T follicular helper cell (primary cell): ENCODE measurements at regions not wholly inside any gene's neighbourhood (a gene's known extent, or its start where the extent isn't known, plus 50 kb on each side); places are given as distances from the start of the nearest gene placed in this dataset.
"Not testable (repeated sequence)": the region's sequence is repeated elsewhere in the genome, so short reads cannot be mapped to it uniquely, and the experiment has no call there.

Experiments used
- DNase-seq: peaks from one replicate; pipeline ENCODE4 v3.0.0-alpha.2; 2020; ENCODE audit warnings: low read depth

- no peak for DNase-seq
Observed at GRCh38 chr9:115804206-115804605, 349.4 kb upstream of the PAPPA start.

DNA sequence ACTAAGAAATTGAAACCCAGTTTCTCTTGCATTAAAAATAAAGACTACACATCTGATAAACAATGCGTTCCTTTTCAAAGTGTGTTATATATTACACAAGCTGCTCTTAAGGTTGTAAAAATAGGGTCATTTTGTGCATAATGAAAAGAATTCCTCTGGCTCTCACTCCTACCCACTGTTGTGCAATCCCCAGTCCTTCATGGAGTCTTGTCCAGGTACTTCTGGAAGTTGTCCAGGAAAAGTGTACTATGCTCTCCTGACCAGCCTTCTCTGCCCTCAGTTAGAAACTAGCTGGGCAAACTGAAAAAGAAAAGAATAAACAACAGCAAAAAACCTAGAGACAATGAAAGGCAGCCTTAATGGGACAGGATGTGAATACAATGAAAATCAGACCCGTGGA is 345.5 kb upstream of the PAPPA start:
- DNase-seq: no peak

- no peak for DNase-seq
Observed at GRCh38 chr9:115808695-115809094, 344.9 kb upstream of the PAPPA start.

GRCh38 chr9:115810166-115810565 is 343.4 kb upstream of the PAPPA start:
- DNase-seq: no peak

DNA sequence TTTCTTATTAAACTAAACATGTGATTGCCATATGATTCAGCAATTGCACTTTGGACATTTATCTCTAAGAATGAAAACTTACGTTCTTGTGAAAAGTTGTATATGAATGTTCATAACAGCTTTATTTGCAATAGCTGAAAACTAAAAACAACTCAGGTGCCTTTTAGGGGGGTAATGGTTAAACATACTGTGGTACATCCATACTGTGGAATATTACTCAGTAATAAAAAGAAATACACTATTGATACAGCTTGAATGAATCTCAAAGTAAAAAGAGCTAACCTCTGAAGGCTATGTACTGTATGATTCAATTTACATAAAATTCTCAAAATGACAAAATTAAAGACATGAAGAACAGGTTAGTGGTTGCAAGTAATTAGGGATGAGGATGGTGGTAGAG is 339.5 kb upstream of the PAPPA start:
- no peak for DNase-seq

GRCh38 chr9:115815786-115816185 is 337.8 kb upstream of the PAPPA start:
- DNase-seq: no peak

GRCh38 chr9:115818651-115819050 is 334.9 kb upstream of the PAPPA start:
- DNase-seq: not testable (repeated sequence)

GRCh38 chr9:115832031-115832430 is 321.6 kb upstream of the PAPPA start:
- no peak for DNase-seq

DNA sequence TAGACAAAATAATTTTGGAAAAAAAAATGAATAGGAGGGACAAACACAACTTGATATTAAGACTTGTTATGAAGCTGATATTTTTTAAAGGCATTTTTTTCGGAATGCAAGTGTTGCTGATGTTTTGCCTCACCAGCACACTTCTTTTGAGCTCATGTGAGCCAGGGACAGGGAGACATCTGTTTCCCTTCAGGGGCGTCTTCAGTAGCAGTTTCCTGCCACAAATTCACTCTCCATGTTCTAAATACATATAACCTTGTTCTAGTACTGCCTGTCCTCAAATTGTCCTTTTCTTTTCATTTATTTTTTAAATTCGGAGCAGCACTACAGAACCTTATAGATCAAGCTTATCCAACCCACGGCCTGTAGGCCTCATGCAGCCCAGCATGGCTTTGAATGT is 316.0 kb upstream of the PAPPA start:
- DNase-seq: no peak

- no peak for DNase-seq
Observed at GRCh38 chr9:115838417-115838816, 315.2 kb upstream of the PAPPA start.

DNA sequence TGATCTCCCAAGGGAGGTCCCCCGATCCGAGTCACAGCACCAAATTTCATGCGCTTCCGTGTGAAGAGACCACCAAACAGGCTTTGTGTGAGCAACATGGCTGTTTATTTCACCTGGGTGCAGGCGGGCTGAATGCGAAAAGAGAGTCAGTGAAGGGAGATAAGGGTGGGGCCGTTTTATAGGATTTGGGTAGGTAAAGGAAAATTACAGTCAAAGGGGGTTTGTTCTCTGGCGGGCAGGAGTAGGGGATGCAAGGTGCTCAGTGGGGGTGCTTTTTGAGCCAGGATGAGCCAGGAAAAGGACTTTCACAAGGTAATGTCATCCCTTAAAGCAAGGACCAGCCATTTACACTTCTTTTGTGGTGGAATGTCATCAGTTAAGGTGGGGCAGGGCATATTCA is 309.2 kb upstream of the PAPPA start:
- DNase-seq: not testable (repeated sequence)

- DNase-seq: no peak
Observed at GRCh38 chr9:115845648-115846312, 307.8 kb upstream of the PAPPA start.

- DNase-seq: no peak
Observed at GRCh38 chr9:115847216-115847615, 306.4 kb upstream of the PAPPA start.

DNA sequence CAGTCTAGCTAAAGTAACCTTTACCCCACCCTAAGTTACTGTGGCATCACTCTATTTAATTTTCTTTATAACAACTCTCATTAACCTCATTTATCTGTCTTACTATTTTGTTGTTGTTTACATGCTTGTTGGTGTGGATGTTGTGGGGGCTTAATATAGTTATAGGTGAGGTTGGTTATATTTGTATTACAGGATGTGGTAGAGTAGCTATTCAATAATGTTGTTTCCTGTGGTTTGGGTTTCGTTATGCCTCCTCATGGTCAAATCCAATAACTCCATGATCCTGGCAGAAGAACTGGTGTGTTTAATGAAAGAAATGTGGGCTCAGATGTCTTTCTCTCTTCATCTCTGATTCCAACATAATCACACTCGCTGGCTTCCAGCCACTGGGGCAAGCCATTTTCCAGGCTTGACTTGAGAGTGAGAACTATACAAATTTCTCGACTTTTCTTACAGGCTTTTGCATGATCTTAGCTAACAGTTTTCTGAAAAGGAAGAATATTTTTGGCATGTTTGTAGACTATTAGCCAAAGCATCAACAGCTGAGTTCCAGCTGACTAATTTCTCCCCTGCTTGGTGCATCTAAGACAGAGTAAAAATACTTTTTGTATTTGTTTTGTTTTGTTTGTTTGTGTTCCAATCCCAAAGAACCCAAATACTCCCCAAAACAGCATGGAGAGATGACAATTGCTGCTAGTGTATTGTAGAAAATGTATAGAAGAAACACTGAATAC is 303.7 kb upstream of the PAPPA start:
- no peak for DNase-seq

DNA sequence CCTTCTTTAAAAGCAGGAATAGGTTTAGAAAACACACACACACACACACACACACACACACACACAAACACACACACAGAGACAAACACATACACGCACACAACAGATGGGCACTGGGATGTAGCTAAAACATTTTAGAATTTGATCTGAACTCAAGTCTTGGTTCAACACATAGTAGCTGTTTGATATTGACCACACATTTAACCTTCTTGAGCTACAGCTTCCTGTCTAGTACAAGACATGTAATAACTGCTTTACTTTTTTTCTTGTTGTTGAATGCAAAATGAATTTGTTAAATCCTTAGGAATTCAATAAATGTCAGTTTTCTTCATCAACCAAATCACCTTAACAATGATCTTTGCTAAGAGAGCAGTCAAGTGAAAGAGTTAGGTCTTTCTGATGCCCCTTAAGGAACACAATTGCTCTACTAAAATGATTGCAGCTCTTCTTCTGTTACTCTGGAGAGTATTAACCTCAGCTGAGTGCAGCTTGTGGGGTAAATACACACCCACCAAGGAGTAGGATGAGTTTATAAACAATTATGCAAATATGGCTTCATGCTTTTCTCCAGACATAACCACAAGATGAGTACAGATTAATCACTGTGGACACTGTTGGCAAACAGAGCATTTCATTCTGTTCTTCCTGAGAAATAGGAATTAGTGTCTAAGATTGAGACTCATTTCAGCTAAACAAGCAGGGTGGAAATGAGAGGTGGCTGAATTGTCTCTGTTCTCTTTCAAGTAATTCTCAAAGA is 302.9 kb upstream of the PAPPA start:
- DNase-seq: no peak

DNA sequence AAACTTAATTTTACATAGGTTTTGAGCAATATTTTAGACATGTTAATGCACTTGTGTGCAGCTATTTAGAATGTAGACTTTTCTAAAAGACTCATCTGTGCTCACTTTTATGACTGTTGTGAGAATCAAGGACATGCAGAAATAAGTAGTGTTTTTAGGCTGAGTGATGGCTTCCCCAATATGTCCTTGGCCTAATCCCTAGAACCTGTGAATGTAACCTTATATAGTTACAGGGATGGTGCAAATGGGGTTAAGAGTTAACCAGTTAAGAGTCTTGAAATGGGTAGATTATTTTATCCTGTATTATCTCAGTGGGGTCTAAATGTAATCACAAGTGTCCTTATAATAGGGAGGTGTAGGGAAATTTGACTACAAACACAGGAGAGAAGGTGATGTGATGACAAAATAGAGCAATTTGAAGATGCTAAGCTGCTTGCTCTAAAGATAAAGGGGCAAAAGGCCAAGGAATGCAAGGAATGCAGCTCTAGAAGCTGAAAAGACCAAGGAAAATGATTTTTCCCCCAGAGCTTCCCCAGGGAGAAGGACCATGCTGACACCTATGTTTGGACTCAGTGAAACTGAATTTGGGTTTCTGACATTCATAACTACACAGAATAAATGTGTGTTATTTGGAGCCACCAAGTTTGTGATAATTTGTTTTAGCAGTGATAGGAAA is 298.0 kb upstream of the PAPPA start:
- DNase-seq: no peak

GRCh38 chr9:115858421-115858820 is 295.2 kb upstream of the PAPPA start:
- DNase-seq: not testable (repeated sequence)

DNA sequence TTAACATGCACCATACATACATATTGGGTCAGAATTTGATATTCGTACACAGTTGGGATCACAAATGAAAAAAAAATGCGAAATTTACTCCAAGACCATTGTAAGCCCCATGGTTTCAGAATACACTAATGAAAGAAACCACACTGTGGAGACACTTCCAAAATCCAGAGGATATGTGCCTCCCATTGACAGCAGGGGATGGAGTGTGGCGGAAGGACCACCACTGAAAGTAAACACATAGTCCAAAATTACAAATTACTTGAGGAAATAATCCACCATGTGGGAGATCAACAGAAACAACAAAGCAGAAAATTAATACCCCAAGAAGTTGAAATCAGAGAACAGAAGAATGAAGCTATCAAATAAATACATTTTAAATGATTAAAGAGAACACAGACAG is 291.6 kb upstream of the PAPPA start:
- DNase-seq: no peak

DNA sequence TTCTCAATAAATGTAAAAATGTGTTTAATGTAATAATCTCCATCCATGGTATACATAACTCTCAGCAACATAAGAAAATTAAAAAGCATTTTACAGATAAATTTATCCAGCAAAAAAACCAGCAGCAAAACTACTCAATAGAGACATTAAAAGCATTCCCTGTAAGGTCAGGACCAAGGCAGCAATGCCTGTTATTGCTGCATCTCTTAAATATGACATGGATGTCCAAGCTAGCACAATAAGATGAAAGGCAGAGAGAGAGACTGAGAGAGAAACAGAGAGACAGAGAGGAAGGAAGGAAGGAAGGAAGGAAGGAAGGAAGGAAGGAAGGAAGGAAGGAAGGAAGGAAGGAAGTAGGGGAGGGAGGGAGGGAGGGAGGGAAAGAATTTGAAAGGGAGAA is 289.0 kb upstream of the PAPPA start:
- DNase-seq: no peak

- DNase-seq: no peak
Observed at GRCh38 chr9:115867326-115867725, 286.3 kb upstream of the PAPPA start.

- DNase-seq: no peak
Observed at GRCh38 chr9:115877852-115878438, 275.6 kb upstream of the PAPPA start.

DNA sequence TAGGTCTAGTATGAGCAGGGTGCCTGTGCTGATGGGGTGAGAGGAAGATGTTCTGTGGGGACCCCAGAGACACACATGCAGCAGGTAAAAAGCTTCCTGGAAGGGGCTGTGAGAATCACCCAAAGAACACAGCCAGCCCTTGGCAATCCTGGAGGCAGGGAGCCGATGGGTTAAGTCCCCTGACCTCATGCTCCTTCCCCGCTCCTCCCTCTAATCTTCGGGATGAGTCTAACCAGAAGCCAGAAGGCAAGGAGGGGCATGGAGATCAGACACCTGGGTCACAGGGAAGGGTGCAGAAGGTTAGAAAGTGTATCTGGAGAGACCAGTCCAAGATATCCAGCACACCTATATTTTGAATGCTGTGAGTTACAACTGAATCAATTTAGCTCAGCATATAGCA is 274.1 kb upstream of the PAPPA start:
- no peak for DNase-seq
